Natural killer cell (primary cell): ENCODE measurements at regions not wholly inside any gene's neighbourhood (a gene's known extent, or its start where the extent isn't known, plus 50 kb on each side); places are given as distances from the start of the nearest gene placed in this dataset.
A peak's percentile ranks its signal among the peaks of the same experiment; 100 is the strongest.

Experiments used
- ATAC-seq, 3 donors: fragments of 150-1000 bp in 2 of 3; fragments of 200-7000 bp in 1 of 3; cut with Tn5 transposase; 1 replicate in 1 of 3; 2 replicates in 2 of 3; pipeline ENCODE4 v1.10.0; 2021; ENCODE audit warnings: mild to moderate bottlenecking in 2 of 3, moderate library complexity in 2 of 3
- DNase-seq, 2 donors: peaks; one replicate each; pipeline versions ENCODE4 v3.0.0 to v3.0.0-alpha.2; 2013 to 2021; ENCODE audit warnings: mixed read lengths in 1 of 2
- H3K27ac ChIP-seq: one replicate; pipeline ENCODE4 v1.5.1; 2013; ENCODE audit warnings: mild to moderate bottlenecking, low read length
- H3K27me3 ChIP-seq: one replicate; pipeline ENCODE4 v1.6.1; 2013; ENCODE audit warnings: low read length; ENCODE audit not compliant: control insufficient read depth, insufficient read depth
- H3K36me3 ChIP-seq: one replicate; pipeline ENCODE4 v1.6.1; 2013; ENCODE audit warnings: low read length; ENCODE audit not compliant: control insufficient read depth, insufficient read depth
- H3K4me1 ChIP-seq: one replicate; pipeline ENCODE4 v1.6.1; 2013; ENCODE audit warnings: low read length; ENCODE audit not compliant: control insufficient read depth, insufficient read depth
- H3K4me3 ChIP-seq: one replicate; pipeline ENCODE4 v1.5.1; 2013; ENCODE audit warnings: low read length
- H3K9me3 ChIP-seq: one replicate; pipeline ENCODE4 v1.6.1; 2013; ENCODE audit warnings: low read length; ENCODE audit not compliant: control insufficient read depth, insufficient read depth
- H3K27ac Mint-ChIP-seq, 2 donors: one replicate each; pipeline ENCODE4 v1.8.0; 2022; ENCODE audit warnings: mild to moderate bottlenecking in 2 of 2, mixed read lengths in 2 of 2, moderate library complexity in 1 of 2
- H3K27me3 Mint-ChIP-seq, 2 donors: one replicate each; pipeline ENCODE4 v1.8.0; 2022; ENCODE audit warnings: low read depth in 2 of 2, mixed read lengths in 2 of 2
- H3K36me3 Mint-ChIP-seq: one replicate; pipeline ENCODE4 v1.8.0; 2022; ENCODE audit warnings: mixed read lengths
- H3K4me1 Mint-ChIP-seq, 2 donors: one replicate each; pipeline ENCODE4 v1.8.0; 2022; ENCODE audit warnings: mixed read lengths in 2 of 2
- H3K4me3 Mint-ChIP-seq: one replicate; pipeline ENCODE4 v1.8.0; 2022; ENCODE audit warnings: mild to moderate bottlenecking, moderate library complexity, mixed read lengths
- H3K9me3 Mint-ChIP-seq, 2 donors: one replicate each; pipeline ENCODE4 v1.8.0; 2022; ENCODE audit warnings: mixed read lengths in 2 of 2
- CTCF ChIP-seq: fragments of 200-600 bp; IDR thresholded peaks from one replicate; pipeline ENCODE4 v1.8.0; 2022; ENCODE audit warnings: antibody characterized with exemption
- WGBS: methylation state at CpG from one replicate; pipeline ENCODE4 v1.1.7; 2013; ENCODE audit warnings: missing lambda C conversion rate; ENCODE audit not compliant: insufficient coverage; 5-methylcytosine and 5-hydroxymethylcytosine counted together
- intact Hi-C: fragments of 100-400 bp; cut with micrococcal nuclease; formaldehyde crosslinking; loops from one replicate; pipeline ENCODE4 v1.14.2; 2022

- DNase-seq (no peak), ATAC-seq (peak in 1 of 3 donors; percentile 82)
- no peak for TF ChIP-seq CTCF
- intact Hi-C loops = no loop called here
- Mint-ChIP-seq H3K4me1 (peaks cover 0 to 9% of the 10 kb centered on the region in 2 donors), H3K36me3 (no peaks in the 10 kb centered on the region), H3K27ac (no peak overlapping the region), H3K4me3 (no peak overlapping the region), H3K9me3 (no peaks in the 10 kb centered on the region), H3K27me3 (peaks cover 5 to 10% of the 10 kb centered on the region in 2 donors)
- Histone ChIP-seq H3K4me3 (no peak overlapping the region), H3K9me3 (no peaks in the 10 kb centered on the region), H3K27ac (no peak overlapping the region), H3K4me1 (peaks cover 5% of the 10 kb centered on the region), H3K36me3 (no peaks in the 10 kb centered on the region), H3K27me3 (no peaks in the 10 kb centered on the region)
- WGBS = 73% methylated on average over 29 of the region's 29 CpGs
Observed at GRCh38 chr12:132423251-132423819, 66.6 kb upstream of the FBRSL1 start.

- no peaks in the 10 kb centered on the region for H3K9me3 ChIP-seq
- H3K4me1 ChIP-seq = no peaks in the 10 kb centered on the region
- peaks cover 5 to 10% of the 10 kb centered on the region in 2 donors for H3K27me3 Mint-ChIP-seq
- H3K27ac ChIP-seq = no peak overlapping the region
- TF ChIP-seq CTCF = no peak
- H3K9me3 Mint-ChIP-seq = no peaks in the 10 kb centered on the region
- ATAC-seq = no peak
- intact Hi-C loops = no loop called here
- no peak overlapping the region for H3K4me3 ChIP-seq
- no peak for DNase-seq
- H3K4me3 Mint-ChIP-seq = no peak overlapping the region
- H3K4me1 Mint-ChIP-seq = peaks cover 0 to 9% of the 10 kb centered on the region in 2 donors
- H3K36me3 ChIP-seq = no peaks in the 10 kb centered on the region
- no peaks in the 10 kb centered on the region for H3K27me3 ChIP-seq
- H3K27ac Mint-ChIP-seq = no peak overlapping the region
- no peaks in the 10 kb centered on the region for H3K36me3 Mint-ChIP-seq
- WGBS = 66% methylated on average over 6 of the region's 6 CpGs
Observed at GRCh38 chr12:132422381-132423043, 67.4 kb upstream of the FBRSL1 start.

- Histone ChIP-seq H3K27ac (no peak overlapping the region), H3K27me3 (no peaks in the 10 kb centered on the region), H3K4me1 (no peaks in the 10 kb centered on the region), H3K36me3 (no peaks in the 10 kb centered on the region), H3K9me3 (no peaks in the 10 kb centered on the region), H3K4me3 (no peak overlapping the region)
- H3K27ac Mint-ChIP-seq = peak overlapping the region in 1 of 2 donors; percentile 19
- no peak for TF ChIP-seq CTCF
- DNase-seq = no peak
- ATAC-seq = no peak
- intact Hi-C loops = no loop called here
- peaks cover 0 to 8% of the 10 kb centered on the region in 2 donors for H3K4me1 Mint-ChIP-seq
- 78% methylated on average over 10 of the region's 10 CpGs for WGBS
- peaks cover 5 to 9% of the 10 kb centered on the region in 2 donors for H3K27me3 Mint-ChIP-seq
- no peaks in the 10 kb centered on the region for H3K9me3 Mint-ChIP-seq
- H3K4me3 Mint-ChIP-seq = no peak overlapping the region
- no peaks in the 10 kb centered on the region for H3K36me3 Mint-ChIP-seq
Observed at GRCh38 chr12:132422040-132422380, 67.9 kb upstream of the FBRSL1 start.
